ENCODE measurements at regions not wholly inside any gene's neighbourhood (a gene's known extent, or its start where the extent isn't known, plus 50 kb on each side); places are given as distances from the start of the nearest gene placed in this dataset.

GRCh38 chr18:75524841-75525240, 97.3 kb upstream of the SMIM21 start:
- Histone ChIP-seq H3K27ac (no peak overlapping the region), H3K4me1 (no peaks in the 10 kb centered on the region), H3K27me3 (ENCODE audit: low read depth) (no peaks in the 10 kb centered on the region), H3K4me3 (no peak overlapping the region), H3K36me3 (no peaks in the 10 kb centered on the region), H3K9me3 (no peaks in the 10 kb centered on the region)
- DNase-seq: no peak
- no peak for ATAC-seq
- TF ChIP-seq, protein P1, sequence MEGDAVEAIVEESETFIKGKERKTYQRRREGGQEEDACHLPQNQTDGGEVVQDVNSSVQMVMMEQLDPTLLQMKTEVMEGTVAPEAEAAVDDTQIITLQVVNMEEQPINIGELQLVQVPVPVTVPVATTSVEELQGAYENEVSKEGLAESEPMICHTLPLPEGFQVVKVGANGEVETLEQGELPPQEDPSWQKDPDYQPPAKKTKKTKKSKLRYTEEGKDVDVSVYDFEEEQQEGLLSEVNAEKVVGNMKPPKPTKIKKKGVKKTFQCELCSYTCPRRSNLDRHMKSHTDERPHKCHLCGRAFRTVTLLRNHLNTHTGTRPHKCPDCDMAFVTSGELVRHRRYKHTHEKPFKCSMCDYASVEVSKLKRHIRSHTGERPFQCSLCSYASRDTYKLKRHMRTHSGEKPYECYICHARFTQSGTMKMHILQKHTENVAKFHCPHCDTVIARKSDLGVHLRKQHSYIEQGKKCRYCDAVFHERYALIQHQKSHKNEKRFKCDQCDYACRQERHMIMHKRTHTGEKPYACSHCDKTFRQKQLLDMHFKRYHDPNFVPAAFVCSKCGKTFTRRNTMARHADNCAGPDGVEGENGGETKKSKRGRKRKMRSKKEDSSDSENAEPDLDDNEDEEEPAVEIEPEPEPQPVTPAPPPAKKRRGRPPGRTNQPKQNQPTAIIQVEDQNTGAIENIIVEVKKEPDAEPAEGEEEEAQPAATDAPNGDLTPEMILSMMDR (IDR thresholded peaks at IDR 0.05): no peak
- intact Hi-C loops (cut with DNase I): no loop called here

DNA sequence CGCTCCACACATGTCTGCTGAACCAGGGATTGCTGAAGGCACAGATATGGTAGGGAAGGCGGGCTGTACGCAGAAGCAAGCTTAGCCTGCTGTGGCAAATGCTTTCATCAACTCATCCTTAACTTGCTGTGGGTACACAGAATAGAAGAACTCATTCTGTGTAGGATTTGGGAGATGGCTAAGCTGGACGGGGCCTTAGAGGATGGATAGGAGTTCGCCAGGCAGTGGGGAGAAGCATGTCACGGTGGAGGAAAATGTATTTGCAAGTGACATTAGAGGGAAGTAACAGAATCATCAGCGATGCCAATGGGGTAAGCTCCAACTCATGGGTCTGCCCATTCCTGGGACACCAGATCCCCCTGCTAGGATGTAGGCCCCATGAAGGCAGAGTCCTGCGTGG, 96.7 kb upstream of the SMIM21 start:
- intact Hi-C loops (cut with DNase I): no loop called here
- Histone ChIP-seq H3K27ac (no peak overlapping the region), H3K4me1 (no peaks in the 10 kb centered on the region), H3K4me3 (no peak overlapping the region), H3K9me3 (no peaks in the 10 kb centered on the region), H3K27me3 (ENCODE audit: low read depth) (no peaks in the 10 kb centered on the region), H3K36me3 (no peaks in the 10 kb centered on the region)
- no peak for DNase-seq
- no peak for ATAC-seq
- TF ChIP-seq, protein P1 (IDR thresholded peaks at IDR 0.05): no peak

DNA sequence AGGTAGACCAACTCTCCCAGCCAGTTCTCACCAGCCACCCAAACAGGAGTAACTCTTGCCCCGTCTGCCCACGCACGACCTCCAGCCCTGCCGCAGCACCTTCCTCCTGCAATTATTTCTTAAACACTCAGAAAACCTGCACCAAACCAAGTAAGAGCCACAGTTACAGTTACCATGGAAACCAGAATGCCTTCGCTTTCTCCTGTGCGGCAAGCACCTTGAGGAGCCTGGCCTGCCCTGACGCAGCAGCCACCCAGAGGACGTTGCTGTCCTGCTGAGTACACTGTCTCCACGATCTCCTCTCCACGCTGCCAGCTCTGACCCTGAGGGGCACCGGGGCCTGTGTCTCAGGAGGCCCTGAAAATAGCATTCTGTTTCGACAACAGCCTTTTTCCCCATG, 94.3 kb upstream of the SMIM21 start:
- TF ChIP-seq, protein P1 (IDR thresholded peaks at IDR 0.05): no peak
- ATAC-seq (no peak), DNase-seq (no peak)
- Histone ChIP-seq H3K4me1 (no peaks in the 10 kb centered on the region), H3K4me3 (no peak overlapping the region), H3K9me3 (no peaks in the 10 kb centered on the region), H3K36me3 (no peaks in the 10 kb centered on the region), H3K27ac (no peak overlapping the region), H3K27me3 (ENCODE audit: low read depth) (no peaks in the 10 kb centered on the region)
- intact Hi-C loops (cut with DNase I): no loop called here

GRCh38 chr18:75518007-75518406, 90.5 kb upstream of the SMIM21 start:
- TF ChIP-seq, protein P1 (IDR thresholded peaks at IDR 0.05): no peak
- Histone ChIP-seq H3K9me3 (no peaks in the 10 kb centered on the region), H3K36me3 (no peaks in the 10 kb centered on the region), H3K4me1 (no peaks in the 10 kb centered on the region), H3K27ac (no peak overlapping the region), H3K4me3 (no peak overlapping the region), H3K27me3 (ENCODE audit: low read depth) (no peaks in the 10 kb centered on the region)
- DNase-seq: no peak
- no peak for ATAC-seq
- intact Hi-C loops (cut with DNase I): no loop called here

GRCh38 chr18:75517286-75517685, 89.8 kb upstream of the SMIM21 start:
- DNase-seq: no peak
- no peaks in the 10 kb centered on the region for H3K27me3 ChIP-seq (ENCODE audit: low read depth)
- no peaks in the 10 kb centered on the region for H3K36me3 ChIP-seq
- intact Hi-C loops (cut with DNase I): no loop called here
- no peak for ATAC-seq
- peaks cover 6% of the 10 kb centered on the region for H3K9me3 ChIP-seq
- TF ChIP-seq, protein P1 (IDR thresholded peaks at IDR 0.05): no peak
- no peak overlapping the region for H3K27ac ChIP-seq
- no peaks in the 10 kb centered on the region for H3K4me1 ChIP-seq
- no peak overlapping the region for H3K4me3 ChIP-seq

- Histone ChIP-seq H3K4me1 (peaks cover 7% of the 10 kb centered on the region), H3K27ac (no peak overlapping the region), H3K9me3 (peaks cover 13% of the 10 kb centered on the region), H3K36me3 (no peaks in the 10 kb centered on the region), H3K27me3 (ENCODE audit: low read depth) (no peaks in the 10 kb centered on the region), H3K4me3 (no peak overlapping the region)
- TF ChIP-seq, protein P1 (IDR thresholded peaks at IDR 0.05): no peak
- no peak for ATAC-seq
- DNase-seq: no peak
- intact Hi-C loops (cut with DNase I): no loop called here
Measured at GRCh38 chr18:75507636-75508035, 80.1 kb upstream of the SMIM21 start.

Data from lower lobe of right lung (tissue), 2 donors.